HL-60 (cell line): ENCODE measurements at regions not wholly inside any gene's neighbourhood (a gene's known extent, or its start where the extent isn't known, plus 50 kb on each side); places are given as distances from the start of the nearest gene placed in this dataset.

Experiments used
- DNase-seq, 2 experiments: peaks; one replicate each; pipeline ENCODE4 v3.0.0-alpha.2; 2010 to 2020; ENCODE audit warnings: low read depth in 1 of 2, low spot score in 1 of 2
- H3K27ac ChIP-seq: fragments of 250-450 bp; sonication (Bioruptor Pico); replicated peaks from 2 replicates; pipeline ENCODE4 v1.5.1; 2020; ENCODE audit warnings: mild to moderate bottlenecking, moderate library complexity
- H3K27me3 ChIP-seq: fragments of 250-450 bp; sonication (Bioruptor Pico); 2 replicates; pipeline ENCODE4 v1.5.1; 2021; ENCODE audit warnings: mild to moderate bottlenecking, moderate library complexity; ENCODE audit not compliant: insufficient read depth, poor library complexity, severe bottlenecking
- H3K4me3 ChIP-seq: replicated peaks from 2 replicates; pipeline ENCODE4 v1.5.1; 2011; ENCODE audit warnings: mild to moderate bottlenecking, control low read depth, low read length; ENCODE audit not compliant: insufficient read depth
- CTCF ChIP-seq: IDR thresholded peaks from one replicate; pipeline ENCODE4 v1.5.1; 2011; ENCODE audit warnings: low read length, control low read depth, inconsistent platforms; ENCODE audit not compliant: insufficient read depth
- GABPA ChIP-seq: IDR thresholded peaks from 2 replicates; pipeline ENCODE4 v1.6.1; 2012; ENCODE audit warnings: low read depth
- POLR2AphosphoS5 ChIP-seq: IDR thresholded peaks from 2 replicates; pipeline ENCODE4 v1.6.1; 2012; ENCODE audit warnings: low read depth
- SPI1 ChIP-seq: IDR thresholded peaks from 2 replicates; pipeline ENCODE4 v1.6.1; 2012; ENCODE audit warnings: low read depth, mild to moderate bottlenecking, borderline replicate concordance
- TF ChIP-seq, protein P1 (sequence below): IDR thresholded peaks from 2 replicates; pipeline ENCODE4 v1.6.1; 2012; ENCODE audit warnings: low read depth; ENCODE audit not compliant: insufficient replicate concordance

- DNase-seq = no peak
- no peaks in the 10 kb centered on the region for H3K27me3 ChIP-seq
- H3K27ac ChIP-seq = no peak overlapping the region
- no peak overlapping the region for H3K4me3 ChIP-seq
- TF ChIP-seq POLR2AphosphoS5 = no peak
- TF ChIP-seq SPI1 = no peak
- no peak for TF ChIP-seq CTCF
- TF ChIP-seq, protein P1, sequence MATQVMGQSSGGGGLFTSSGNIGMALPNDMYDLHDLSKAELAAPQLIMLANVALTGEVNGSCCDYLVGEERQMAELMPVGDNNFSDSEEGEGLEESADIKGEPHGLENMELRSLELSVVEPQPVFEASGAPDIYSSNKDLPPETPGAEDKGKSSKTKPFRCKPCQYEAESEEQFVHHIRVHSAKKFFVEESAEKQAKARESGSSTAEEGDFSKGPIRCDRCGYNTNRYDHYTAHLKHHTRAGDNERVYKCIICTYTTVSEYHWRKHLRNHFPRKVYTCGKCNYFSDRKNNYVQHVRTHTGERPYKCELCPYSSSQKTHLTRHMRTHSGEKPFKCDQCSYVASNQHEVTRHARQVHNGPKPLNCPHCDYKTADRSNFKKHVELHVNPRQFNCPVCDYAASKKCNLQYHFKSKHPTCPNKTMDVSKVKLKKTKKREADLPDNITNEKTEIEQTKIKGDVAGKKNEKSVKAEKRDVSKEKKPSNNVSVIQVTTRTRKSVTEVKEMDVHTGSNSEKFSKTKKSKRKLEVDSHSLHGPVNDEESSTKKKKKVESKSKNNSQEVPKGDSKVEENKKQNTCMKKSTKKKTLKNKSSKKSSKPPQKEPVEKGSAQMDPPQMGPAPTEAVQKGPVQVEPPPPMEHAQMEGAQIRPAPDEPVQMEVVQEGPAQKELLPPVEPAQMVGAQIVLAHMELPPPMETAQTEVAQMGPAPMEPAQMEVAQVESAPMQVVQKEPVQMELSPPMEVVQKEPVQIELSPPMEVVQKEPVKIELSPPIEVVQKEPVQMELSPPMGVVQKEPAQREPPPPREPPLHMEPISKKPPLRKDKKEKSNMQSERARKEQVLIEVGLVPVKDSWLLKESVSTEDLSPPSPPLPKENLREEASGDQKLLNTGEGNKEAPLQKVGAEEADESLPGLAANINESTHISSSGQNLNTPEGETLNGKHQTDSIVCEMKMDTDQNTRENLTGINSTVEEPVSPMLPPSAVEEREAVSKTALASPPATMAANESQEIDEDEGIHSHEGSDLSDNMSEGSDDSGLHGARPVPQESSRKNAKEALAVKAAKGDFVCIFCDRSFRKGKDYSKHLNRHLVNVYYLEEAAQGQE = no peak
Observed at GRCh38 chr17:13922885-13923284, 146.4 kb upstream of the COX10 start.

DNA sequence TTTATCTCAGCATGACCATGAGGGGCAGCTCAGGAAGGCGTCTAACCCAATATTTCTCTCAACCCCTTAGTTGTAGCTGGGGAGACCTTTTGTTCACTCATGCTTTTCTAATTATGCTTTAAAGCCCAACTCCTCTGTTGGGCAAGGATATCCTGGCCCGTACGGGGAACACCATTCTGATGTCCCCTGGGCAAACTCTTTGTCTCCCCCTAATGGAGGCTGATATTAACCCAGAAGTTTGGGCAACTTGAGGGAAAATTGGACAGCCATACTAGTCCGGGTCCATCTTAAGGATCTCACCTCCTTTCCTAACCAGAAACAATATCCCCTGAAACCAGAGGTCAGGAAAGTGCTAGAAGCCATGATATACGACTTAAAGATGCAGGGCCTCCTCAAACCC is 143.7 kb upstream of the COX10 start:
- H3K27ac ChIP-seq = no peak overlapping the region
- no peak for DNase-seq
- TF ChIP-seq POLR2AphosphoS5 (no peak), CTCF (no peak), SPI1 (no peak), GABPA (no peak)
- TF ChIP-seq, protein P1 = no peak
- no peak overlapping the region for H3K4me3 ChIP-seq
- no peaks in the 10 kb centered on the region for H3K27me3 ChIP-seq

DNA sequence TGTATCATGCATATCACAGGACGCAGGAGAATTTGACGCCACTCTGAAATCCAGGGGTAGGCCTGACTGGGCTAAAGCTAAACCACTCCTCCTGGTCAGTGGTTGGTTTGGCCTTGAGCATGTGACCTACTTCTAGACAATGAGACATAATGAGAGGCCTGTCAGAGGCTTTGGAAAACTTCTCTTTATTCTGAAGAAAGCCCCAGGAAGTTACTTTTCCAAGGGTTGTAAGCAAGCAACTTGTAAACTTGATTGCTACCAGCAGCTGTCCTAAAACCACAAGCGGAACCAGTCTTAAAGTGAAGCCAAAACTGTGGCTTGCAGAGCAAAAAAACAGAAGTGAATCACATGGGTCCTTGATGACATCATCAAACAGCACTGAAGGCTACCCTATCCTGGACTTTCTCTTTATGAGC is 138.2 kb upstream of the COX10 start:
- DNase-seq = peak; percentile 61 to 84
- no peak for TF ChIP-seq CTCF
- no peak for TF ChIP-seq GABPA
- TF ChIP-seq, protein P1 = no peak
- no peak for TF ChIP-seq POLR2AphosphoS5
- peak; percentile 89 for TF ChIP-seq SPI1
- Histone ChIP-seq H3K27me3 (no peaks in the 10 kb centered on the region), H3K4me3 (no peak overlapping the region), H3K27ac (peak overlapping the region; percentile 38)
